Fibroblast of skin of right biceps (primary cell): ENCODE measurements at regions not wholly inside any gene's neighbourhood (a gene's known extent, or its start where the extent isn't known, plus 50 kb on each side); places are given as distances from the start of the nearest gene placed in this dataset.

Experiments
- DNase-seq: peaks from one replicate; pipeline ENCODE4 v3.0.0-alpha.2; 2013

DNA sequence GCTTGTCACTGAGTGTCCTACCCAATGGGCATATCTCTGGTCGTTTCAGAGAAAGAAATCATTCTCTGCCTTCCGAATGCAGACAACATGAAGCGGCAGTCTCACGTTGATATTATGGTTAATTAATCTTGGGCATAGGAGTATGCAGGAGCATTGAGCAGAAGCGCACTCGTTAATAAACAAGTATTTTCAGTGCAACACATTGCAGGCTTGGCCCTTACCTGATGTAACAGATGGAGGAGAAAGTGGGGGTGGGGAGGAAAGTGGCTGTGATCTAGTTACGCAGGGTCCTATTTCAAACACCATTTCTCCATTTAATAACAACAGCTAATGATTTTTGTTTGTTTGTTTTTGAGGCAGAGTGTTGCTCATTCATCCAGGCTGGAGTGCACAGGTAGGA, 414.0 kb upstream of the RBFOX1 start:
- DNase-seq, result no peak

DNA sequence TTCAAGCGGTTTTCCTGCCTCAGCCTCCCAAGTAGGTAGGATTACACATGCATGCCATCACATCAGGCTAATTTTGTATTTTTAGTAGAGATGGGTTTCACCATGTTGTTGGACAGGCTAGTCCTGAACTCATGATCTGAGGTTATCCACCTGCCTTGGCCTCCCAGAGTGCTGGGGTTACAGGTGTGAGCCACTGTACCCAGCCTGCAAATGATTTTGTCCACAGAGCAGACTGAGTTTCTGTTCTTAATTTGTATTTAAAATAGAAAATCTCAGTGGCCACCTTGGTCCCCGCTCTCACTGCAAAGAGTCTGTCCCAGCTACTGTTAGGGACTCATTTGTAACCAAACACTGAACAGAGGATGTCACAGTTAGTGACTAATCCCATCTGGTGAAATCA, 415.7 kb upstream of the RBFOX1 start:
- DNase-seq, result no peak

DNA sequence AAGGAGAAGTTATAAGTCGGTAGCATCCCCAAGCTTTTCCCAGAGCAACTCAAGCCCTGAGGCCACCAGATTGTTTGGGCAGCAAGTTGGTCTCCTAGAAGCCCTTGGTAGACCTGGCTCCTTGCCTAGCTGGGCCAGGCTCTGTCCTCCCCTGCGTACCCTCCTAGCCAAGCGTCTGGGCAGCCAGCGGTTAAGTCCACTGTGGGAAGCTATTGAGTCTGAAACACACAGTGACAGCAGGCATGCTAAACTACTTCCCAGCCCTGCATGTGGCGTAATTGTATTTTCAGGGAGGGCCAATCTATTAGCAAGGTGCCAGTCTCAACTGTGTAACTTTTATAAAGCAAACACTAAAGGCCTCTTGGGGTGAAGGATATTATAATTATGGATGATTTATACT, 419.1 kb upstream of the RBFOX1 start:
- no peak for DNase-seq

DNA sequence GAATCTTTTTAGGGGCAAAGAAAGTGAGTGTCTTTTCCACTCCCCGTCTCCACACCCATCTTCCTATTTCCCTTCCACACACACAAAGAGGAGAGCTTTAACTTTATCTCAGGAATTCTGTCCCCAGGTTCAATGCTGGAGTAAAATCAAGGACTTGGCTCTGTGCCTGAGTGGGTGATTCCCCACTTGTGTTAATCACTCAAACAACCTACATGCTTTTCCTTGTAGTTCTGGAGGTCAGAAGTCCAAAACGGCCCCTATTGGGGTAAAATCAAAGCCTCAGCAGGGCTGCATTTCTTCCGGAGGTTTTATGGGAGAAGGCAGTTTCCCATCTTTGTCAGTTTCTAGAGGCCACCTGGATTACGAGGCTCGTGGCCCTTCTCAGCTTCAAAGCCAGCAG, 422.3 kb upstream of the RBFOX1 start:
- DNase-seq, result no peak

DNA sequence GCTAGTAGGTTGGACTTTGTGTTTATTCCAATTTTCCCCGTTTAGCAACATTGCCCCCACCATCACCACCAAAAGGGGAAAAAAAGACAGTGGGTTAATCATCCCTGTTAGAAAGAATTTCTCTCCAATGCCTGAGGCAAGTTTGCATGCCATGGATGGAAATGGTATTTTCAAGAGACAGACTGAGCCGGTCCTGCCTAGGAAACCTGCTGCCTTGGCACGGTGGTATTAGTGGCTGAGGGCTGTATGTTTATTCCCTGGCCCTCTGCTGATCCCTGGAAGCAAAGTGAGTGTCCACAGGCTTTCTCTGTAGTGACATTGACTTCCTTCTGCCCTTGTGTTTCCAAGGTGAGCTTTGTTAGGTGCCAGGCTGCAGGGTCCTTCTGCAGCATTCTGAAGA, 427.0 kb upstream of the RBFOX1 start:
- no peak for DNase-seq

DNA sequence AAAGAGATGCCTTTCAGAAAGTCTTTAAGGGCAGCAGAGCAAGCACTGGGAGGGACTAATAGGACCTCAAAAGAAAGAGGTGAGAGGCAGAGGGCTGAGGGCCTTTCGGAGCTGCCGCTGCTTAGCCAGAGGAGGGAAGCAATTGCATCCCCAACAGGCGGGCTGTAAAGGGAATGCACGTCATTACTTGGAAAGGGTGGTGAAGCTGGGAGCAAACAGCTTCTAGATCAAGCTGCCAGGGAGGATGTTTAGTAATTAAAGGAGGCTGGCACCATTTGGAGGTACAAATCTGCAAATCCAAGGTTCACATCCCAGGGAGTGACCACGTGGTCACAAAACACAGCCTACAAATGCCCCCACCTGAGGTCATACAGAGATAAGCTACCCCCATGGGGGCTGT, 429.0 kb upstream of the RBFOX1 start:
- no peak for DNase-seq

DNA sequence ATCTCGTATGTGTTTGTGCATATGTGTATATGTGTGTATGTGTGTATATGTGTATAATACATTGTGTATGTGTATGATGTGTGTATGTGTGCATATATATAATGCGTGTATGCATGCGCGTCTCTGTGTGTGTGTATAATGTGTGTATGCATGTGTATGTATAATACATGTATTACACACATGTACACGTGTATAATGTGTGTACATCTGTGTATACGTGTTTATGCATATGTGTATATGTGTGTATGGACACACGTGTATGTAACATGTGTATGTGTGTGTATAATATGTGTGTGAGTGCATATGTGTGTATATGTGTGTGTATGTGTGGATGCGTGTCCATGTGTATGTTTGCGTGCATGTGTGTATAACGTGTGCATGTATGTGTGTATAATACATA, 433.7 kb upstream of the RBFOX1 start:
- DNase-seq, result no peak

DNA sequence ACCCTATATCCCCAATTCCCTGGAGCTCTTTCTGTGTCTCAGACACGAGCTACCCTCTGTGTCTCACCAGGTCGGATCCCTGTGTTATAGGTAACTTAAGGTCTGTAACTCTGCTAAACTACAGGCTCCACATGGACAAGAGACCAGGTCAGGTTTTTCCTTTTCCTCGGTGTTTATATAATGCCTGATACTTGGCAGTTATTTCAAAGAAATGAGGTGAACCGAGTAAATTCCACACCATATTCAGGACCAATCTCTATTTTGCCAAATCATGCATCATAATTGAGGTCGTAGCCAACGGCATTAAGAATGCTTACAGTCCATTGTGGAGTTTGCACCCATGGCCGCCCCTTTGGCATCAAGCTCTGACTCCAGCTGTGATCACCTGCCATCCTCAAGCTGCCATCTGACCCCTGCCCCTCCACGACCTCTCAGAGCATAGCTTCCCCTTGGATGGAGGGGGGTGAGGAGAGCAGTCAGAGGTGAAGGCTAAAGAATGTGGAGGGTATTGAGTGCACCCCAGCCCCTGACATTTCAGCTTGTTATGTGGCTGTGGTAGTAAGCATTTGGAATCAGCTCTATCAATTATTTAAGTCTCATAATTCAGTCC, 434.7 kb upstream of the RBFOX1 start:
- no peak for DNase-seq

DNA sequence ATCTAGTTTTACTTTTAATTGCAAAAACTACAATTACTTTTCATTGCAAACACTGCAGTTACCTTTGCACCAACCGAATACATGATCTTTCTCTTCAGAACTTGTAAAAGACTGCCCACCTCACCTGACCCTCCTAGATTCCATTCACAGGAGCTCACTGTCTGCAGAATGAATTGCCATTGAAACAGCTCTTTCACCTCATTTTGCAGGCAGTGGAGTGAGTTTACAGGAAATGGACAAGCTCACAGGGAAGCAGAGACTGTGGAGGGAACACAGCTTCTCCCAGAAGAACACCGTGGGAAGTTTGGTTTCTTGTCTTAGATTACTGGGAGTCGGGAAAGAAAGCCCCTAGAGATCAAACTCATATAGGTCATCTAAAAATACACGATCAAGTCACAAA, 439.7 kb upstream of the RBFOX1 start:
- no peak for DNase-seq

DNA sequence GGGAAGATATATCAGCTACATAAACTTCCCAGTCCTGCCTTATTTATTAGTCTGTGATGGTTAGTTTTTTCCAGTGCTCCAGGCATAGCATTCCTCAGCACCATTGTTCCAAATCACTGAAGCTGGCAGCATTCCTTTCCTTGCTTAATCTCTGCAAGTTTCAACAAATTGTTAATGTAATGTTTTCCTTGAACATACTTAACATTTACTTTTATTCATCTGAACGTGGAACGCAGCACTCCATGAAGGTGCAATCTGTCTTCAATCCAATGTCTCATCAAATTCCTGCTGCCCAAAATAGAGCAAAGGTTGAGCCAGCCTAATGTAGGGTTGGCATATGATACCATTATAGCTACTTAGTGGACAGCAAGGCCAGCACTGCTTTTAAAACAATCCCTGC, 441.1 kb upstream of the RBFOX1 start:
- DNase-seq, result no peak

DNA sequence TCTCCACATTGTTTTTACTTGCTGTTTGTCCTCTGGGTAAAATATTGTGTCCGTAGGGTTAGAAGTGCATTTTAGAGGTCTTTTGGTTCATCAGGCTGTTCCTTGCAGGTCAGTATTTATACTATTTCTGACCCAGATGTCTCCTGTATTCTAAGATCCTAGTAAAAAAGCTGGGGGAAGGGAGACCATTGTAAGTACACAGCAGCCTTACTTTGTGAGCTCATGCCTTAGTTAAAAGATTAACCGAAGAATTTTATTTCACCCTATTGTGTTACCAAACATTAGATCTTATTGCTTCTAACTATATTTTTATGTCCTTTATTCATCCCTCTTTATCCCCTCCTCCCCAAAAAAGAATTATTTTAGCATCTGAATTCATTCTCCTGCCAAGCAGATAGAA, 444.1 kb upstream of the RBFOX1 start:
- no peak for DNase-seq

DNA sequence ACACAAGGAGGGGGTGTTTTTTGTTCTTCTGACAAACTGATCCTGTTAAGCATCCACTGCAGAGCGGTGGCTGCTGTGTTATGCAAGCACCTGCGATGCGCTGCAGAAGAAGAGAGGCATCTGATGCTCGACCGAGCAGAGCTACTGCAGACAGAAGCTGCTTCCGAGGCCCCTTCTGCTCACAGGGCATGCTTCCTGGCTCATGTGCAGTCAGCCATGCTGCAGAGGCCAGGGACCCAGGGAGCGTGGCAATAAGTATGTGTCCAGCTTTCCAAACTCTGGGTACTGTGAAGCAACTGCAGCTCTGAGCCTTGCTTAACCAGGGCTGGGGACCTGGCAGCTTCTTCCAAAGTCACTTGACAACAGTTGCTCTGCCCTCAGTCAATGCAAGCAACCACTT, 448.6 kb upstream of the RBFOX1 start:
- no peak for DNase-seq

DNA sequence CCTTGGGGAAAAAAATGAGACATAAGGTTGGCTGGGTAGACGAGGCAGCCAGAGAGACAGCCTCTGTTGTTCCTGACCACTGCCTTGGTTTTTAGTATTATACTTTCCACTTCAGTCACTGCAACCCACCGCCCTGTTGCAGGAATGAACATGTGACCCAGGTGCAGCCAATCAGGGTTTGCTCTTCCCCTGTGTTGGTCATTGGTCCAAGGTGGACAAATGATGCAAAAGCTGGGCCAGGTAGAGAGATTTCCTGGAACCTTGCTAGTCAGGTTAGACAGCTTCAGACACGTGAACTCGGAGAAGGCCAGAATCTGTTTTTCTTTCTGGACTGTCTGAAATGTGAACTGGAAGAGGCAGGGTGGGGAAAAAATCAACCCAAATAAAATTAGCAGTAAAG, 452.4 kb upstream of the RBFOX1 start:
- DNase-seq, result no peak

DNA sequence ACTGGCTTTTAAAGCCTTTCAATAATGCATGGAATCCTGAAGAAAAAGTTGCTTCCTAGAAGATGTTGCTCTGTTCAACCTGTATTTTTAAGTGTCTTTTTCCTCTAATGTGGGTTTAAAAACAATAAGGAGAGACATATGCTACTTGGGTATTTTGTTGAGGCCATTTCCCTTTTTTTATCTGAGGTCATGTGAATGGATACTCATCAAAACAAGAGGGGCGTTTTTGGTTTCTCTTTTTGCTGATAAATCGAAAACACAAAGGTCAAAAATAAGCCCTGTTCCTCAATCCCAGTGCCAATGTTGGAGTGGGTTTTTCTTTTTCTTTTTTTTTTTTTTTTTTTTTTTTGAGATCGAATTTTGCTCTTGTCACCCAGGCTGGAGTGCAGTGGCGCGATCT, 468.0 kb upstream of the RBFOX1 start:
- DNase-seq, result no peak

DNA sequence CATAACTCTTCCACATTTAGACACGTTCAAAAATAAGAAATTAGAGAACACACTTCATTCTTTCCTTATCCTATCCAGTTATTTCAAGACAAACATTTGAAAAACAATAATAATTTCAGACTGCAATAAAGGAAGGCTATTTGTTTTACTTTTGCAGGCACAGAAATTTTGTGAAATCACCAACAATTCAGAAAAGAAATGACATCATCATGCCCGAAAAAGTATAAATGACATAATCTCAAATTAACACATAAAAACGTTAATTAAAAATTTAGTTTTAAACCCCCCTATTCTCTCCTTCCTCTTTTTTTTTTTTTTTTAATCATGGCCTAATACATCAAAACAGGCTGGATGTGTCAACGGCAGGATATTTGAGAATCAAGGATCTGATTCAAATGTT, 468.4 kb upstream of the RBFOX1 start:
- DNase-seq, result no peak

DNA sequence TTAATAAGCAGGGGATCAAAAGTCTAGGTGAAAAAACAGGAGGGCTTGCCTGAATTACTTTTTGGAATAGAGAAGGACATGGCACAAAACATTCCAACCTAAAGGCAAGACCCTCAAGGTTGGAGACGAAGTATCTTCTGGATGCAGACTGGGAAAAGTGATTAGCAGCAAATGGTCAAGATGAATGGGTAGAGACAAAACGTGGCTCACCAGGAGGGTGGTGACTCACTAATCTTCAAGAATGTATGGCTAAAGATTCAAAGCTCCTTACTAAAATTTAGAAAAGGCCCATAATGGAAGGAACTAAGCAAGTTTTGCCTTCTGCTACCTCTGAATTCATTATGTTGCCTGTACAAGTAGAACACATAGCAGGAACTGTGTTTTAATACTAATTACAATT, 469.5 kb upstream of the RBFOX1 start:
- DNase-seq, result no peak

DNA sequence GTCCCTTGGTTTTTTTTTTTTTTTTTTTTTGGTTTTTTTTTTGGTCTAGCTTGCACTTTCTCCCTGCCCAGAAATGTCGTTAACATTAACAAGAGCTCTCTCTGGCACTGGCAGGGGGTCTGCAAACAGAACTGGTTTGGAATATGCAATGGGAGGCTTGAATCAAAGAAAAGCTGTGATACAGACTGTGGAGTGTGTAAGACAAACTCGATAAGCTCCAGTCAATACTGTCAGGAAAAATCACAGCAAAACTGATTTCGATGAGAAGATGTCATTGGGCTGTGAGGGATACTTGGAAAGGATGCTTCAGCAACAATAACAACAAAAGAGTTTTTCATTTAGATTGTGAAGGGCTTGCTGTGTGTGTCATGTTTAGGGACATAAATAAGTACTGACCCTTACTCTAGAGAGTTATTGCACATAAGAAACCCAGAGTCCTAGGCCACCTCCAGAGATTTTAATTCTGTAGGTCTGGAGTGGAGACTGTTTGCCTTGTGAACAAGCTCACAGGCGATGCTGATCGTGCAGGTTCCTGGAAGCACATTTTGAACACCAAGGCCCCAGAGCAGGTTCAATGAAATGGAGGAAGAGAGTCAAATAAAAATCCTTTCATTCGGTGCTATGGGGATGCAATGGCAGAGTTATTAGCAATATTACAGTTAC, 470.7 kb upstream of the RBFOX1 start:
- DNase-seq, result no peak

DNA sequence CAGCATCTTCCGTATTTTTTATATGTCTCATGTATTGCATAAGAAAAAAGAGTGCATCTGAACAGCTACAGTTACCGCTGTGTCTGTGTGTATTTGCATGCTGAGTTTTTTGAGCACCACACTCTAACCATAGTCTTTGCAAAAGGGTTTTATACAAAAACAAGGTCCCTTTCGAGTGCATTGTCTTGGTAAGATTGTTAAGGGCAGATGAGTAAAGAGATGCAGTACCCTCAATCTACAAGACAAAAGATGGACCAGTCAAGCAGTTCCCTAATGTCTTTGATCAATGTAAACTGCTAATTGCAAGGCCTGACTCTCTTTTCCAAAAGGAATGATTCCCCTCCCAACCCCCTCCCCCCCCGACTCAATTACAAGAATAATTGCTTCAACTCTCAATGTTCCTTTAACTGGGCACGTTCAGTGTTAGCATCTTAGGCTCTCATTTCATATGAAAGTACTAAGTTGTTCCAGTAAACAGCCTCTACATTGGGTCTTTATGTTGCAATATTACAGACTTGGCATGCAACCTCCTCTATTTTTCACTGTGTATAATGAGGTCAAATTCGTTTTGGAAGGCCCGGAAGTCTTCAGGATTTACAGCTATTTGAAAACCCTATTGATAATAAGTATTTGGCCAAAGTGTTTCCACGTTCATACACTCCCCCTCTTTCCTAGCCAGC, 471.4 kb upstream of the RBFOX1 start:
- DNase-seq, result no peak

DNA sequence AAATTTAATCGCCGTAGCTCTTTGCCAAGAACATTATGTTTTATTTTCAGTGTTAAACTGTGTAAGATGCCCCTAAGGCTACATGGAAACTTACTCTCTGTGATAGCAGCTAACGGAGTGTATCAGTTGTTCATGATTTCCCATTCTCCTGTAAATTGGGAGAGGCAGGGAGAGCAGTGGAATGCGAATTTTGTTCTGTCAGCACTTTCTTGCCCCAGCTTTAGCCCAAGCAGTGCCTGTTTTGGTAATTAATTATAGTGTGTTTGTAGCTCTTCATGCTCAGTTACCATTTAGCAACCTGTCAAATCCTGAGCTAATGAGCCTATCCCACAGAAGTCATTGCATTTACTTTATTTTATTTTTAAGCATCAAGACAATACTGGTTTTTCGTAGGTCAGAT, 475.1 kb upstream of the RBFOX1 start:
- no peak for DNase-seq

DNA sequence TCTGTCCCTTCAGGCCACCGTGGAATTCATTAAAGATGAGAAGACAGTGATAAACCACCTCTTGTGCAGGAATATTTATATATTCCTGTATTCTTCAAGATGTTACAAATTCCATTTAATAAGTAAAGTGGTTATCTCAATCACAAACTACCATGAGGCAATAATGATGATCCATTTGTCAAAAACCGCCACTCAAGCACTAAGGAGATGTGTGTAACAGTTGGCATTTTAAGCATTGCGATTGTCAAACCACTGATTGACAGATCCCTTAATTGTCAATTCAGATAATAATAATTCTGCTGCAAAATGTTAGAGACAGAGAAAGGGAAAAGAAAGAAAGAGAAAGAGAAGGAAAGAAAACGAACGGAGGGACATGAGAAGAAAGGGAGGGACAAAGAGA, 476.1 kb upstream of the RBFOX1 start:
- DNase-seq, result no peak

DNA sequence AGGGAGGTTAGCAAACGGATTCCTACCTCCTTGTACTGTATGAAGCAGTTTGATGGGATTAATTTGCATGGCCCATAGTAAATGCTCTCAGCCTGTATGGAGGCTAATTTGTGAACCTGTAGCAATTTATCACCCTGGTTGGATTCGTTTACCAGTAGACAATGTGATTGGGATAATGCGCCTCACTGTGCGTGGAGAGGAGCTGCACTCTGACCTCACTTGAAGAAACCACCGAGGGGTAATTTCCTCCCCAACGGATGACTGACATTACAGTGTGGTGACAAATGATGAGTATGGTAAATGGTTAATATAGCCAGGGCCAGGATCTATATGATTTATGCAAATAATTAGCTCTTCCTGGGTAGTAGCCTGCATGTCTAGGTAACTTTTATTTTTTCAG, 479.1 kb upstream of the RBFOX1 start:
- no peak for DNase-seq

DNA sequence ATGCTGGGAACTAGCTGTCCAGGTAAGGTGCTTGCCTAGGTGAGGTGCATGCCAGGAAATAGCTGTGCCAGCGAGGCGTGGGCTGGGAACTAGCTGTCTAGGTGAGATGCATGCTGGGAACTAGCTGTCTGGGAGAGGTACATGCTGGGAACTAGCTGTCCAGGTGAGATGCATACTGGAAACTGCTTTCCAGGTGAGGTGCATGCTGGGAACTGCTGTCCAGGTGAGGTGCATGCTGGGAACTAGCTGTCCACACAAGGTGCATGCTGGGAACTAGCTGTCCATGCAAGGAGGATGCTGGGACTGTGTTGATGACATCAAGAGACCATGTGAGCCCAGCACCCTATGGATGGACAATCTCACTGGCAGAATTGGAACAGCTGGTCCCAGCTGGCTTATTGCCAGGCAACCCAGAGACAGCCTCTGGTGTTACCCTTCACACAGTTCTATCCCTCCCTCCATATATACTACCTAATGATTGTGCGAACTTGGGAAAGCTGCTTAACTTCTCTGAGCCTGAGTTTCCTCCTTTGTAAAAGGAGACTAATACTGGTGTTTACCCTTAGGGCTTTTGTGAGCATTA, 479.9 kb upstream of the RBFOX1 start:
- no peak for DNase-seq

DNA sequence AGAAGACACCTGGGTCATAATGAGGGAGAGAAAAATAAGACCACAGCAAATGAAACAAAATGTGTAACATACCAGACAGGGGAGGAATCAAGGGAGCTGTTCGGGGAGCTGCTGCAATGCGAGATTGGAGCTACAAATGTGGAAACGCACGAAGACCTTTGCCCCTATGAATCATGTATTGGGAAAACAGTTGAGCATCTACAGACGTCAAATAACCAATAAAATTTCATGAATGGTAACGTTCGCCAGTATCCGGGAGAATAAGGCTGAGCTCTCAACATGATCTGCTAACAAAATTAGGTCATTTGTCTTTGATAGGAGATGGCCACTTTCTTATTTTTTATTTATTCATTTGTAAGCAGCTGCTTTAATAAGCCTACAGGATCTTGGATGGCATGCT, 486.2 kb upstream of the RBFOX1 start:
- DNase-seq, result no peak

DNA sequence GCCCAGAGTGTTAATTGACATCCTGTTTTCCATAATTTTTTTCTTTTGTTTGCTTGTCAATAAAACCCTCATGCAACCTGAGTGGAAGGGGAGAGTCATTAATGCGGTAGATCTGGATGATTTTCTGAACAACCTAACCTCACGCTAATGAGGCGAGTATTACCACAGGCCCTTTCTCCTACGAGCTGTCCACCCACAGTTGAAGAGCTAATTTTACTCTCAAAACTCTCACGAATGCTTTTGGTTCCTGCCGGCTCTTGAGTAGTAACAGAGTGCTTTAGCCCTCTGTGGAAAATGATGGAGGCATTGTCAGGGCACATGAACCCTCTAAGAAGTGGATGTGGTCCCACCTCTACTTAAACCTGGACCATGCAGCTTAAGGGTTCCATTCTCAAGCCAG, 491.3 kb upstream of the RBFOX1 start:
- no peak for DNase-seq

DNA sequence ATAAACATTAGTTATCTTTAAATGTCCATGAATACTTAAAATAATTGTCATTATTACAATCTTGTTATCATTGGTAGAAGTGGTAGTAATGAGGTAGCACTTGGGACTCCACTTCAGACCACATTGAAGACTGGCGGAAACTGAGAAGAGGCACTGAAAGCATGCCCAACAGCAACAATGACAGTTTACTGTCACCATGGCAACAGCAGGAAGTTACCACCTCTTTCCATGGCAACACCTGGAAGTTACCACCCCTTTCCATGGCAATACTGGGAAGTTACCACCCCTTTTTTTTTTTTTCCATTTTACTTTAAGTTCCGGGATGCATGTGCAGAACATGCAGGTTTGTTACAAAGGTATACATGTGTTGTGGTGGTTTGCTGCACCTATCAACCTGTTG, 494.9 kb upstream of the RBFOX1 start:
- no peak for DNase-seq
